NCI-H460 (cell line): ENCODE measurements at regions not wholly inside any gene's neighbourhood (a gene's known extent, or its start where the extent isn't known, plus 50 kb on each side); places are given as distances from the start of the nearest gene placed in this dataset.
"Not testable (repeated sequence)": the region's sequence is repeated elsewhere in the genome, so short reads cannot be mapped to it uniquely, and the experiment has no call there.

ENCODE experiments used
- DNase-seq: peaks from one replicate; pipeline ENCODE4 v3.0.0-alpha.2; 2016; ENCODE audit warnings: low read depth; ENCODE audit errors: extremely low read depth

DNA sequence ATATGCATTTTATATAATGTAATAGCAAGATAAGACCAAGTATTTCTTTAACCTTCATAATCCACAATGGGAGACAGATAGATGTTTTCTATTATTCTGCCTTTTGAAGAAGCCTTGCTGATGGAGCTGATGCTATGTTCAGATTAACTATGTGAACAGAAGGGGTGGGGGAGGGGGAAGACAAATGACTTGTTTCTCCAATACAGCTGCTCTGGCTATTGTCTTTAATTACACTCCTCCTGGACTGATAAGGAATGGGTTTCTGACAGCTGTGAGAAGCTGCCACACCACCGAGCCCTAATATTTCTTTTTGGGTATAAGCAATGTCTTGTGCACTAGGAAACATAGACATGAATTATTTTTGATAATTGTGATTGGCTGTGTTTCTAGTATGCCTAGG, 62.0 kb downstream of the CAVIN4 start:
- DNase-seq = no peak

DNA sequence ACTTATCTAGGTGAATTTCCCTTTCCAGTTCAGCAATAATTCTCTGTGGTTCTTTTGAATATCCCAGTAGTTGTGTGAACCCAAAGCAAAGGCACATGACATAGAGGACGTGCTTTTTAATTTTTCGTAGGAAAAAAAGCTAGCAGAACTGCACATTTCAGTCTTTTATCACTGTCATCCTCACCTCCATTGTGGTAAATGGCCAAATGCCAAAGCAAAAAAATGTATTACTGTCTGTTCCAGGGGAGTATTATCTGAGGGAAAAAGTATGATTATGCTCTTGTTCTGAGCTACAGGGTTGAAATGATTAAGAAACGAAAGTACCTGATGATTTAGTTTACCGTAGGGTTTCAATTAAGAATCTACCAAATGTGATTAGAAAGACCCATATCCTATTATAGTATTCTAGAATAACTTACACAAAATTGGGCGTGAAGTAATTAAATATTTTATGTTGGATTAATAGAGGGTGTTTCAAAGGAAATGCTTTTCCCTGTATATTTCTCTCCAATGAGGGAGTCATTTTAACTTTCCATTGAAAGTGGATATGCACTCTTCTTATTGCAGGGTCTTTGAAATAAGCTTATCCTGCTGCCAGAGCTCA, 62.7 kb downstream of the CAVIN4 start:
- no peak for DNase-seq

DNA sequence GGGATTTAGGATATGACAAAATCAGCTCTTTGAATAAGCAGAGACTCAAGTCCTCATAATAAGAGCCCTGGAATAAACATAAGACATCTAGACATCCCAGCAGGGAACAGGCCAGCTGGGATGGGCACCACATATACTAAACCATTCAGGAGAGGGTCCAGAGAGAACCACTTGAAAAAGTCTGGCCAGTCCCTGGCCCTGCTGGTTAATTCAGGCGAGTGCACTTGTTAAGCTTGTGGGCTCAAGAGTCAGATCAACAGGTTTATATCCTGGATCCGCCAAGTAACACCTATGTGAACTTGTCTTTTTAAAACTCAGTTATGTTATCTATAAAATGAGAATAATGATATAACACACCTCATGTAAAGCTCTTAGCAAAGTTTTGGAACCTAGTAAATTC, 63.3 kb downstream of the CAVIN4 start:
- DNase-seq = no peak

GRCh38 chr9:100652850-100653249, 75.0 kb downstream of the CAVIN4 start:
- no peak for DNase-seq

DNA sequence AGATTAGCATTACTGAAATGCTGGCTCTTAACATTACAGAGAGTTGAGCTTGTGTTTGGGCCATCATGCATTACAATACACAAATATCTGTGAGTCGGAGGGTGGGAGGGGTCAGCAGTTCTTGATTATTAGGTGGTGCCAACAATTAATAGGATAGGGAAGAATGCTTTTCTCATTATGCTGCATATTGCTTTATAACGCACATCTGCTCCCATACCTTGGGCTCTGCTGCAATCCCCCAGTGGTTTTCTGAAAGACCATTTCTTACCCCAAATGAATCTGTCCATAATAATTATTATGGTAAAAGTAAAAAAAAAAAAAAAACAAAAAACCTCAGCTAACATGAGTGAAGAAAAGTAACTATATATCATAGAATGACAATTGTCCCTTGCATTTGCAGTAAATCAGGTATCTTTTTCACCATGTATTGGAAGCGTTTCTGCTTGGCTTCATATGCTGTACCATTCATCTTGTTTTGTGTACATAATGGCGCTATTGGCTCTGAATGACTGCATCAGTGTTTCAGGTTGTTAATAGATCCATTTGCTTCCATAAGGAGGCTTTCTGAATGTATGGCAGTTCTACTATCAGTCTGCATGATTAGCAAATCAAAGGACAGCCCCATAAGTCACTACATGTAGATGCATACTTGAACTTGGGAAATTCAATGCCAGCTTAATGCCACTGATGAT, 75.9 kb downstream of the CAVIN4 start:
- DNase-seq = no peak

- not testable (repeated sequence) for DNase-seq
Measured at GRCh38 chr9:100656851-100657250, 79.0 kb downstream of the CAVIN4 start.

DNA sequence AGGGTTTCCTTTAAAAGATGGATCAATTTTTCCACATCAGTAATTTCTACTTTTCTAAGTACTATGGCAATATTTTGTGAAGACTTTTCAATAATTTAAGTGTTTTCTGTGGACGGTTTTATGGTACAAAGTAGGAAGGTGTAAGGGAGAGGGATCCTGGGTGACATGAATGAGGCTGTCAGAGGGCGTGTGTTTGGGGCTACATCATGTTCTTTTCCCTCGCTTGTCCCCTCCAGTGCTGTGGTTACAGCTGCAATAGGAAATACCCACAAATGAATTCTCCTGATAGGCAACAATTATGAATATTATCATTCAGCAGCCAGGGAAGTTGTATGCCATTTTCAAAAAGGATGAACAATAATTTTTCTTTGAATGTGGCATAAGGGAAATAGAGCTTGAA, 83.8 kb downstream of the CAVIN4 start:
- no peak for DNase-seq

DNA sequence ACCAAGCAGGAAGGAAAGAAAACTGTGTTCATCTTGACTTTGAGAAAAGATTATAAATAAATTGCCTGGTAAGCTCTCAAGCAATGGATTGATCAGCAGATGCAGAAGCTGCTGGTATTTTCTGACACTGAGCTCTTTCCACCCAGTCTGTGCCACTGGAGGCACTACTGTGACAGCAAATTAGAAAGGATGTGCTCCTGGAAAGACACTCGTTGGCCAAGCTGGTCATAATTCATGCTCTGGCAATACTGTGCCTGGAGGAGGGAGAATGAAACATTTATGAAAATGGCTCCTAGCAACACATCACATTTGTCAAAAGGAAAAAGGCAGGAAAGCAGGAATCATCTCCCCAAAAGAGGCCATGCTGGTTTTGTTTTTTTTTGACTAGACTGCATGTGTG, 84.2 kb downstream of the CAVIN4 start:
- DNase-seq = no peak

DNA sequence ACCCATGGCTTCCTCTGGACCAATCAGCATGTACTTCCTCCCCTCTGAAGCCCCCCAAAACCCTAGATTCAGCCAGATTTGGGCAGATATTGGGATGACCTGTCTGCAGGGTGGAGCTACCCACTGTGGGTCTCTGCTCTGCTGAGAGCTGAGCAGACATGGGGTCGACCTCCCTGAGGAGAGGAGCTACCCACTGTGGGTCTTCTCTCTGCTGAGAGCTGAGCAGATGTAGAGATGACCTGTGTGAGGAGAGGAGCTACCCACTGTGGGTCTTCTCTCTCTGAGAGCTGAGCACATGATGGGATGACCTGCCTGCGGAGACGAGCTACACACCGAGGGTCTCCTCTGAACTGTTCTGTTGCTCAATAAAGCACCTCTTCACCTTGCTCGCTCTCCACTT, 89.6 kb downstream of the CAVIN4 start:
- DNase-seq = no peak

GRCh38 chr9:100668024-100668423, 90.1 kb downstream of the CAVIN4 start:
- DNase-seq = no peak

- no peak for DNase-seq
Measured at GRCh38 chr9:100669968-100670367, 92.1 kb downstream of the CAVIN4 start.

DNA sequence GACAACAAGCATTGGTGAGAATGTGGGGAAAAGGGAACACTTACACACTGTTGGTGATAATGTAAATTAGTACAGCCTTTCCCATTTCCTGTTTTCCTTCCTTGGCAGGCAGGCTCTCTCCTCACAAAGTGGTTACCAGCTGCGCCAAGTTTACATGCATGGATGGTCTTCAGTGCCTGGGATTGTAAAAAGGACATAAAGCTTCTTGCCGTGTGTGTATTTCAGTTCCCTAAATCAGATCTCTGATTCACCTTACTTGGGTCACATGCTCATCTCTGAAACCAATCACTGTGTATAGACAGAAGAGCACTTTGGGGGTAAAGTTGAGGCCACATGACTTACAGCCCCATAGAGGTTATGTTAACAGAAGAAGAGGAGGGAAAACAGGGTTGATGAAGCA, 92.8 kb downstream of the CAVIN4 start:
- DNase-seq = no peak

- no peak for DNase-seq
Measured at GRCh38 chr9:100671898-100672297, 94.0 kb downstream of the CAVIN4 start.

- DNase-seq = no peak
Measured at GRCh38 chr9:100673249-100673648, 95.4 kb downstream of the CAVIN4 start.

DNA sequence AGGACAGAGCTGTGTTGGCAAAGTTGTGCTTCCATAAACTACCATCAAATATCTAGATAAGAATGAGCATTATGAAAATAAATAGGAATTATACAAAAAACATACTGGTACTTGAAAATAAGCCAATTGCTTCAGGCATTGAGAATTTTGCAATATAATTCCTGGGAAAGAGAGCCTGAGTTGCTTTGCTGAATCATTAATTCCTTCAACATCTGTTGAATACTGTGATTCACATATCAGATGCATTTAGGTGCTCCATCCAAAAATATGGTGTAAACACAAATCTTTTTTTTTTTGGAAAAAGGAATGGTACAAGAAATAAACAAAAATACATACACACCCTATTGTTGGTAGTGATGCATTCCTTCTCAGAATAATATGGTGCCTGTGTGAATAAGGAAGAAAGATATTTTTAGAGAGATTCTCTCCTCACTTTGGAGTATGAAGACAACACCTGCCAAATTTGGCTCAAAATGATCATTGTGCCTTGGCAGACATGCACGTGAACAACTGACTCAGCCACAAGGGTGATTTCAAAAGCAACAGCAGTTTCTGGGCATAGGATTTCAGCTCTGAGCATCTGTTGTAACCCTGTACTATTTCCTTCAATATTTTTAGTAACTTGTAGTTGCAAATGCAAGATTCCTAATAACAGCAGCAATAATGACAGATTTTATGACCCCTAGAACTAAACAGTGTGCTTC, 96.7 kb downstream of the CAVIN4 start:
- no peak for DNase-seq

GRCh38 chr9:100679834-100680233, 102.0 kb downstream of the CAVIN4 start:
- no peak for DNase-seq

GRCh38 chr9:100686420-100686819, 108.5 kb downstream of the CAVIN4 start:
- no peak for DNase-seq

DNA sequence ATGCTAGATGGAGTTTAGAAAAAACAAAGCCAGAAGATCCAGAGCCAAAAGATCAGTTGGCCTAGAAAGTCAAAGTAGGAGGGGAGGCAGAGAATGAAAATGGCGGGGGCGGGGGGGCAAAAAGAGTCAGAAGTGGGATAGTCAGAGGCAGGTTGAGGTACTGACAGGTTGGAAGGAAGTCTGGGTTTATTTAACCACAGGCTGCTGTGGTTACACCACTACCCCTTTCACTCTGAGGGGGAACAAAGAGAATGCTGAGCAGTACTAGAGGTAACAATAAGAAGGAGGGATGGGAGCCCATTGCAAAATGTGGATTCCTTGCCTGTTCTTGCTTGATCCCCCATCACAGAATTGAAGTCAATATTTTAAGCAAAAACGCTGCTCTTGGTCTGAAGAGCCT, 111.8 kb downstream of the CAVIN4 start:
- no peak for DNase-seq

- DNase-seq = no peak
Measured at GRCh38 chr9:100690438-100690837, 112.6 kb downstream of the CAVIN4 start.

DNA sequence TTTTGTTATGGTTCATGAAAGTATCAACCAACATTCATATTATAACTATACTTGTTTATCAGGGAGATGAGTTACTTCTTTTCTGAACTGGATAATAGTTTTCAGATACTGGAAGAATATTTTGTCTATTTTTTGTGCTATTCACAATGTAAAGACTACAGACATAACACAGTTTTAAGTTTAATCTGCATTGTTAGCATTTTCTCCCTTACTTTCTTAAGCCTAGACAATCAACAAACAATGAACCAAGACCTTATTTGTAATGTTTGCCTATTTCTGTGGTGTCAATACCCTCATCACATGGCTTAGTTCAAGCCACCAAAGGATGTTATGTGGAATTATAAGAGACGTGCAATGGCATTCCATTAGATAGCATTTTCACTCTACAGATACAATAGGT, 119.5 kb downstream of the CAVIN4 start:
- DNase-seq = no peak

DNA sequence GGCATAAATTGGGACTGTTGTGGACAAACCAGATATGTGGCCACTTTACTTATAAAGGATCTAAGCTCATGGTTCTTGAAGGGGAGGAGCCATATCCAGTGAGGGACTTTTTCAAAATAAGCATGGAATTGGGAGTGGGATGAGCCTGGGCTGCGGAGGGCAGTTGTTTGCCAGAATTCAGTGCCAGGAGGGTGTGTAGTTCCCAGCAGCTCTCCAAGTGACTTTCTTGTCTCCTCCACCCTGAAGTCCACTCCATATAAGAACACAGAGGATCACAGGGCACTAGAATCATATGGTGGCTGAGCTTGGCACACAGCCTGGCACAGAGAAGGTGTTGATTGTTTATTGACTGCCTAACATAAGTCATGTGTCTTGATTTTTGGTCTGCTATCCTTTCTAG, 121.1 kb downstream of the CAVIN4 start:
- DNase-seq = no peak

GRCh38 chr9:100699668-100700067, 121.8 kb downstream of the CAVIN4 start:
- DNase-seq = no peak
